ENCODE measurements at regions not wholly inside any gene's neighbourhood (a gene's known extent, or its start where the extent isn't known, plus 50 kb on each side); places are given as distances from the start of the nearest gene placed in this dataset.
A peak's percentile ranks its signal among the peaks of the same experiment; 100 is the strongest.

DNA sequence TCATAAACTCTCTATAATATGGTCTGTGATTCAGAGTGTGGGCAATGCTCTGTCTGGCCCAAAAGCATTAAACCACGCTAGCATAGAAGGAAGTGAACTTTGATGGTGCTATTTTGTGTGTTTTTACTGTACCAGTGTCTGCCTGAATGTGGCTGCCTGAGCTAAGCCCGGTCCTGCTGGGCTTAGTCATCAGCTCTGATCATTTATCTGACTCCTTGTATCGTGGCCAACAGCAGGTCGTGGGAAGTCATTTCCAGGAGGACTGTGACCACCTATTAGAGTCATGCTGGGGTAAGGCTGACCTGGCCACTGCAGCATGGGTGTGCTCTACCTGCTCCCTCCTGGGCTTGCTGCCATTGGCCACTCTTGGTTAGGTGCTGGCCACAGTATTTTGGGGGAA is 239.1 kb upstream of the CEP162 start:
- no TSS peak for BruUV-seq (replicated peaks)
- no peak overlapping the region for H3K9ac ChIP-seq (ENCODE audit: insufficient read depth in 1 of 2, low read depth in 2 of 2, low read length in 2 of 2)
- no peaks in the 10 kb centered on the region for H3K4me1 ChIP-seq (replicated peaks in 1 of 2; ENCODE audit: control insufficient read depth in 2 of 2, insufficient read depth in 2 of 2, low read length in 2 of 2)
- ChIA-PET CTCF (ENCODE audit: low intra/inter-chr PET ratio) (no interaction called here), POLR2A (no interaction called here)
- in situ Hi-C loops (cut with MboI) (no loop called here), intact Hi-C loops (cut with micrococcal nuclease) (no loop called here)
- DNase-seq (ENCODE audit: extremely low read depth in 1 of 4, low spot score in 3 of 4) (peak in 2 of 4 experiments; percentile 21 to 23), ATAC-seq (peak; percentile 61), FAIRE-seq (peak; percentile 19)
- H4K20me1 ChIP-seq (replicated peaks; ENCODE audit: control insufficient read depth, insufficient read depth, low read length) = no peaks in the 10 kb centered on the region
- H3K27ac ChIP-seq (ENCODE audit: extremely low read depth, low read depth, low read length) = no peak overlapping the region
- TF ChIP-seq BRCA1 (IDR thresholded peaks at IDR 0.05) (no peak), BRCA1 (CRISPR knock-in tag; IDR thresholded peaks at IDR 0.05) (no peak), NFIC (IDR thresholded peaks at IDR 0.05) (no peak), FOSL1 (tag; conservative IDR thresholded peaks at IDR 0.05) (peak; percentile 59; the same call in 1 of the 2 replicates), MXI1 (IDR thresholded peaks at IDR 0.05; ENCODE audit: low read depth, low read length) (no peak), CBFB (CRISPR knock-in tag; IDR thresholded peaks at IDR 0.05) (no peak), JUND (IDR thresholded peaks at IDR 0.05; ENCODE audit: borderline replicate concordance, low read depth, low read length) (peak; percentile 28; the same call in 1 of the 2 replicates), JUND (tag; IDR thresholded peaks at IDR 0.05; ENCODE audit: borderline replicate concordance, low read depth, low read length) (peak; percentile 42; the same call in 1 of the 3 replicates), TCFL5 (CRISPR knock-in tag; conservative IDR thresholded peaks at IDR 0.05) (no peak), TARDBP (IDR thresholded peaks at IDR 0.05) (no peak)
- TF ChIP-seq, protein P1, sequence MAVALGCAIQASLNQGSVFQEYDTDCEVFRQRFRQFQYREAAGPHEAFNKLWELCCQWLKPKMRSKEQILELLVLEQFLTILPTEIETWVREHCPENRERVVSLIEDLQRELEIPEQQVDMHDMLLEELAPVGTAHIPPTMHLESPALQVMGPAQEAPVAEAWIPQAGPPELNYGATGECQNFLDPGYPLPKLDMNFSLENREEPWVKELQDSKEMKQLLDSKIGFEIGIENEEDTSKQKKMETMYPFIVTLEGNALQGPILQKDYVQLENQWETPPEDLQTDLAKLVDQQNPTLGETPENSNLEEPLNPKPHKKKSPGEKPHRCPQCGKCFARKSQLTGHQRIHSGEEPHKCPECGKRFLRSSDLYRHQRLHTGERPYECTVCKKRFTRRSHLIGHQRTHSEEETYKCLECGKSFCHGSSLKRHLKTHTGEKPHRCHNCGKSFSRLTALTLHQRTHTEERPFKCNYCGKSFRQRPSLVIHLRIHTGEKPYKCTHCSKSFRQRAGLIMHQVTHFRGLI (CRISPR knock-in tag; IDR thresholded peaks at IDR 0.05) = no peak
- H3K9me3 ChIP-seq (replicated peaks; ENCODE audit: control insufficient read depth, insufficient read depth, low read depth, low read length) = no peaks in the 10 kb centered on the region
- 0% methylated on average over 4 of the region's 4 CpGs for WGBS (ENCODE audit: insufficient coverage, low coverage, missing lambda C conversion rate)
- no peak overlapping the region for H3K4me2 ChIP-seq (ENCODE audit: insufficient read depth, low read length)
- H3K79me2 ChIP-seq (ENCODE audit: control insufficient read depth, insufficient read depth, low read length) = no peaks in the 10 kb centered on the region
- H3K4me3 ChIP-seq = no peak overlapping the region
- no peak overlapping the region for H2AFZ ChIP-seq (ENCODE audit: low read depth, low read length)
- H3K27me3 ChIP-seq (ENCODE audit: control insufficient read depth in 2 of 2, insufficient read depth in 2 of 2, low read length in 2 of 2) = no peaks in the 10 kb centered on the region; a peak in 1 of 5 replicates
- H3K9me1 ChIP-seq (ENCODE audit: control insufficient read depth, insufficient read depth, low read length) = no peaks in the 10 kb centered on the region
- H3K36me3 ChIP-seq (ENCODE audit: control insufficient read depth, insufficient read depth, low read length) = no peaks in the 10 kb centered on the region

Data from K562 (cell line).